DND-41 (cell line): ENCODE measurements at regions not wholly inside any gene's neighbourhood (a gene's known extent, or its start where the extent isn't known, plus 50 kb on each side); places are given as distances from the start of the nearest gene placed in this dataset.
A peak's percentile ranks its signal among the peaks of the same experiment; 100 is the strongest.

Source experiments
- ATAC-seq: fragments of 200-7000 bp; cut with Tn5 transposase; 3 replicates; pipeline ENCODE4 v1.9.1; 2021; ENCODE audit warnings: low read depth; ENCODE audit not compliant: insufficient read depth
- DNase-seq: peaks from one replicate; pipeline ENCODE4 v3.0.0-alpha.2; 2020
- H2AFZ ChIP-seq: 2 replicates; pipeline ENCODE4 v1.6.0; 2012; ENCODE audit warnings: low read depth, low read length
- H3K27ac ChIP-seq: 2 replicates; pipeline ENCODE4 v1.5.1; 2012; ENCODE audit warnings: low read length, inconsistent platforms
- H3K27me3 ChIP-seq: fragments of 200-600 bp; sonication (generic); 2 replicates; pipeline ENCODE4 v1.6.0; 2012; ENCODE audit warnings: low read length, mild to moderate bottlenecking, inconsistent platforms; ENCODE audit not compliant: insufficient read depth, poor library complexity
- H3K36me3 ChIP-seq: 2 replicates; pipeline ENCODE4 v1.5.1; 2012; ENCODE audit warnings: low read length, inconsistent platforms; ENCODE audit not compliant: insufficient read depth
- H3K4me1 ChIP-seq: 2 replicates; pipeline ENCODE4 v1.5.1; 2012; ENCODE audit warnings: mild to moderate bottlenecking, low read length; ENCODE audit not compliant: insufficient read depth
- H3K4me2 ChIP-seq: 2 replicates; pipeline ENCODE4 v1.6.0; 2012; ENCODE audit warnings: mild to moderate bottlenecking, moderate library complexity, low read length, inconsistent platforms; ENCODE audit not compliant: insufficient read depth
- H3K4me3 ChIP-seq, 2 experiments: fragments of 200-600 bp in 1 of 2; shearing (Covaris generic) in 1 of 2; 2 replicates each; pipeline ENCODE4 v1.5.1; 2012 to 2016; ENCODE audit warnings: inconsistent platforms in 2 of 2, low read length in 2 of 2, mild to moderate bottlenecking in 2 of 2, low read depth in 1 of 2, moderate library complexity in 1 of 2
- H3K79me2 ChIP-seq: 2 replicates; pipeline ENCODE4 v1.6.0; 2012; ENCODE audit warnings: low read length, inconsistent platforms; ENCODE audit not compliant: insufficient read depth
- H3K9ac ChIP-seq: 2 replicates; pipeline ENCODE4 v1.6.0; 2012; ENCODE audit warnings: low read depth, mild to moderate bottlenecking, inconsistent platforms, low read length, moderate library complexity
- H3K9me3 ChIP-seq: 2 replicates; pipeline ENCODE4 v1.5.1; 2012; ENCODE audit warnings: low read length, moderate library complexity, mild to moderate bottlenecking, inconsistent platforms; ENCODE audit not compliant: insufficient read depth, severe bottlenecking
- H4K20me1 ChIP-seq: 2 replicates; pipeline ENCODE4 v1.6.0; 2012; ENCODE audit warnings: low read length; ENCODE audit not compliant: insufficient read depth
- EZH2 ChIP-seq: IDR thresholded peaks from 3 replicates; pipeline ENCODE4 v1.6.1; 2012; ENCODE audit warnings: borderline replicate concordance, low read depth, mild to moderate bottlenecking, moderate library complexity, low read length, inconsistent platforms; ENCODE audit not compliant: severe bottlenecking
- TF ChIP-seq, protein P1 (sequence below): IDR thresholded peaks from 2 replicates; pipeline ENCODE4 v1.5.1; 2012; ENCODE audit warnings: borderline replicate concordance, low read length, moderate library complexity, mild to moderate bottlenecking; ENCODE audit not compliant: poor library complexity, severe bottlenecking; ENCODE audit errors: extremely low read depth

DNA sequence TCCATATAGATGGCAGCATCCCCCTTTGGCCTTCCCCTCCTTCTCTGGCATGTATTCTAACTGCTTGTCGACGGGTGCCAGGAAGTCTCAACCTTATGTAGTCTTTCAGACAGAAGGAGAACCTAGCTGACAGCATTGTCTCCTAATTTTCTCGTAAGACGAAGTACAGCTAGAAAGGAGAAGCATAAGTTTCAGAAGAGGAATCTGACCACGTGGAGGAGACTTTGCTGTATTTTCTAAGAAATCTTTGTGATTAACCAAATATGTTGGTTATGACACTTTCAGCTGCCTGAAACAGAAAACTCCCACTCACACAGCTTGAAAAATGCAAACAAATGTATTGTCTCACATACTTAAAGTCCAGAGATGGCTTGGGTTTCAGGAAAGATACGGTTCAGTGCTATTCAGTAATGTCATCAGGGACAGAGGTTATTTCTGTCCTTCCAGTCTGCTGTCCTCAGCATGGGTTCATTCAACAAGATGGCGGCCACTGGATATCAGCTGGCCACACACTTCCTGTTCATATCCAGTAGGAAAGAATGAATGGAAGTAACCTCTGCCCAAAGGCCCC lies 109.5 kb upstream of the ZNF648 start:
- DNase-seq, result no peak
- TF ChIP-seq, protein P1, sequence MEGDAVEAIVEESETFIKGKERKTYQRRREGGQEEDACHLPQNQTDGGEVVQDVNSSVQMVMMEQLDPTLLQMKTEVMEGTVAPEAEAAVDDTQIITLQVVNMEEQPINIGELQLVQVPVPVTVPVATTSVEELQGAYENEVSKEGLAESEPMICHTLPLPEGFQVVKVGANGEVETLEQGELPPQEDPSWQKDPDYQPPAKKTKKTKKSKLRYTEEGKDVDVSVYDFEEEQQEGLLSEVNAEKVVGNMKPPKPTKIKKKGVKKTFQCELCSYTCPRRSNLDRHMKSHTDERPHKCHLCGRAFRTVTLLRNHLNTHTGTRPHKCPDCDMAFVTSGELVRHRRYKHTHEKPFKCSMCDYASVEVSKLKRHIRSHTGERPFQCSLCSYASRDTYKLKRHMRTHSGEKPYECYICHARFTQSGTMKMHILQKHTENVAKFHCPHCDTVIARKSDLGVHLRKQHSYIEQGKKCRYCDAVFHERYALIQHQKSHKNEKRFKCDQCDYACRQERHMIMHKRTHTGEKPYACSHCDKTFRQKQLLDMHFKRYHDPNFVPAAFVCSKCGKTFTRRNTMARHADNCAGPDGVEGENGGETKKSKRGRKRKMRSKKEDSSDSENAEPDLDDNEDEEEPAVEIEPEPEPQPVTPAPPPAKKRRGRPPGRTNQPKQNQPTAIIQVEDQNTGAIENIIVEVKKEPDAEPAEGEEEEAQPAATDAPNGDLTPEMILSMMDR, result no peak
- TF ChIP-seq EZH2, result no peak
- no peak overlapping the region for H3K4me2 ChIP-seq

DNA sequence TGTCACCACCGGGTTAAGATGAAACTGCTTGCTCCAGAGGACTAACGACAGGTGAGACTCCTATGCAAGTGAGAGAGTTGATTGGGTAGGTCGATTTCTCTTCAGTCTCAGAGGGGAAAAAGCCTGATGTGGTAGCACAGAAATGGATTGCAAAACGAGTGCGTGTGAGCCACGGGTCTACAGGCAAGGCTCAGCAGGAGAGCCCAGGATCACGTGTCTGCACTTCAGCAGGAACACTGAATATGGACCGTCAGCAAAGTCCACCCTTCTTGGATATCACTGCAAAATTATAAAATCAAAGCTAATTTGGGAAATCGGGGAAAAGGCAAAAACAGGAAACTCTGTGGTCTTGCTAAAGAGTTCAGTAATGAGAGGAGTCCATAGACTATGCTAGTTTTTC lies 107.7 kb upstream of the ZNF648 start:
- Histone ChIP-seq H3K79me2 (no peaks in the 10 kb centered on the region), H3K36me3 (no peaks in the 10 kb centered on the region), H2AFZ (no peak overlapping the region), H3K4me3 (no peak overlapping the region), H3K27ac (no peak overlapping the region), H4K20me1 (no peaks in the 10 kb centered on the region), H3K9ac (no peak overlapping the region), H3K4me1 (peaks cover 8% of the 10 kb centered on the region), H3K4me2 (no peak overlapping the region), H3K9me3 (no peaks in the 10 kb centered on the region), H3K27me3 (no peaks in the 10 kb centered on the region)
- DNase-seq (no peak), ATAC-seq (no peak)
- TF ChIP-seq, protein P1, result no peak
- TF ChIP-seq EZH2, result no peak

More for the DNA sequence above, 109.5 kb upstream of the ZNF648 start:
- H3K9me3 ChIP-seq, result no peaks in the 10 kb centered on the region
- H3K9ac ChIP-seq, result no peak overlapping the region
- H3K79me2 ChIP-seq, result no peaks in the 10 kb centered on the region
- H3K4me3 ChIP-seq, result no peak overlapping the region
- H4K20me1 ChIP-seq, result no peaks in the 10 kb centered on the region
- 0 out of 2 replicates have a peak overlapping the region, but pooled peaks have one; percentile 21 for H2AFZ ChIP-seq
- peaks cover 8% of the 10 kb centered on the region for H3K4me1 ChIP-seq
- no peaks in the 10 kb centered on the region for H3K36me3 ChIP-seq
- H3K27me3 ChIP-seq, result no peaks in the 10 kb centered on the region
- no peak for ATAC-seq
- H3K27ac ChIP-seq, result no peak overlapping the region

DNA sequence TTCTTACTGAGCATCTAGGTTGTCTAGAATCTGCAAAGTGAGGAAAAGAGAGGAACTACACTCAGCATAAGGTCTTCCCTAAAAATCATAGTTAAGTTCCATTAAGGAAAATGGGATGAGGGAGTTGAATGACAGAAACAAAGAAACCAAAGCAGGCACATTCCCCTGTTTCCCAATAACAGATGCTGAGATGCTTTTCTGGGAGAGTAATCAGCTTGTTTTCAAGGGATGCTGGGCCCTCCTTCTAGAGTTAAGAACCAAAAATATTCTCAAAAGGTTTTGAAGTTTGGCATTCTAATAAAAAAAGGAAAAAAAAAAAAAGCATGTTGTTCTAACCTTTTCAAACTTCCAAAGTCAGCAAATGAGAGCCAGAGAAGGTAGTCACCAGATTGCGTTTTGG lies 105.2 kb upstream of the ZNF648 start:
- Histone ChIP-seq H3K4me3 (no peak overlapping the region), H3K27me3 (no peaks in the 10 kb centered on the region), H3K4me2 (no peak overlapping the region), H2AFZ (no peak overlapping the region), H3K9ac (no peak overlapping the region), H3K9me3 (no peaks in the 10 kb centered on the region), H4K20me1 (no peaks in the 10 kb centered on the region), H3K36me3 (no peaks in the 10 kb centered on the region), H3K27ac (no peak overlapping the region), H3K4me1 (peaks cover 8% of the 10 kb centered on the region), H3K79me2 (no peaks in the 10 kb centered on the region)
- DNase-seq (no peak), ATAC-seq (no peak)
- TF ChIP-seq, protein P1, result no peak
- no peak for TF ChIP-seq EZH2
